ENCODE measurements at regions not wholly inside any gene's neighbourhood (a gene's known extent, or its start where the extent isn't known, plus 50 kb on each side); places are given as distances from the start of the nearest gene placed in this dataset.
A peak's percentile ranks its signal among the peaks of the same experiment; 100 is the strongest.

DNA sequence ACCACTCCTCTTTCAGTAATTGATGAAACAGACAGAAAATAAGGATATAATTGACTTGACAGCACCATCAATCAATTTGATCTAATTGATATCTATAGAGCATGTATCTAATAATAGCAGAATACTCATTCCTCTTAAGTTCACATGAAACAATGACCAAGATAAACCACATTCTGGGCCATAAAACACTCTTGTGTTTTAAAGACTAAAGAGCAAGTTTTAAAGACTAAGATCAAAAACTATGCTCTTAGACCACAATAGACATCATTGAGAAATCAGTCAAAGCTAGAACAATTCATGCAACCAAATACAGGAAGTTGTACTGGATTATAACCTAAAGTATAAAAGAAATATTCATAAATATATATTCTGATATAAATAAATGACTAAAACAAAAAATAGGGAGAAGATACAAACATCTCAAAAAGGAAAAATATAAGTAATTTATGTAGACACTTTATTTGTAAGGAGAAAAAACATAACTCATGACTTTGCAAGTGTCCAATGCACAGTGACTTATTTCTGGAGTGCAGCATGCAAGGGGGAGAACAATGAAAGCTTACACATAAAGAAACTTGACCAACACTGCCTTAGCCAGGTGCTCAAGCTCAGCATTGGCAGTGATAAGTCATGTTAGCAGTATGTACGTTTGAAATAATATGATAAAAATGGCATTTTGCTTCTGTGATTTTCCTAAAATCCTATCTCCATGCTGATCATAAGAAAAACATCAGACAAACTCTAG is 312.7 kb upstream of the IGFBP3 start:
- DNase-seq (ENCODE audit: low spot score), result no peak

DNA sequence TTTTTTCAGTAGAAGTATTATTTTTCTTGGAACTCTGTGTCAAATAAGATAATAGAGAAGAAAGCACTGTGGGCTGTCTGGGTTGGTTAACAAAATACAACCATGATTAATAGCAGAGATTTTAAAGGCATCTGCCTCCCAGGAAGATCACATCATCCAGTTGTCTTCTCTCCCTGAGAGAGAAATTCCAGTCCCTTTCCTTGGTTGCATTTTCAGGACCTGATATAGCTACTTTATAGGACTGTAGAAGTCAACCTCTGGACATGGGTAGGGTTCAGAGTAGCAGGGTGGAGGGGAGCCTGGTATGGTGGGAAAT is 309.9 kb upstream of the IGFBP3 start:
- DNase-seq (ENCODE audit: low spot score), result no peak

DNA sequence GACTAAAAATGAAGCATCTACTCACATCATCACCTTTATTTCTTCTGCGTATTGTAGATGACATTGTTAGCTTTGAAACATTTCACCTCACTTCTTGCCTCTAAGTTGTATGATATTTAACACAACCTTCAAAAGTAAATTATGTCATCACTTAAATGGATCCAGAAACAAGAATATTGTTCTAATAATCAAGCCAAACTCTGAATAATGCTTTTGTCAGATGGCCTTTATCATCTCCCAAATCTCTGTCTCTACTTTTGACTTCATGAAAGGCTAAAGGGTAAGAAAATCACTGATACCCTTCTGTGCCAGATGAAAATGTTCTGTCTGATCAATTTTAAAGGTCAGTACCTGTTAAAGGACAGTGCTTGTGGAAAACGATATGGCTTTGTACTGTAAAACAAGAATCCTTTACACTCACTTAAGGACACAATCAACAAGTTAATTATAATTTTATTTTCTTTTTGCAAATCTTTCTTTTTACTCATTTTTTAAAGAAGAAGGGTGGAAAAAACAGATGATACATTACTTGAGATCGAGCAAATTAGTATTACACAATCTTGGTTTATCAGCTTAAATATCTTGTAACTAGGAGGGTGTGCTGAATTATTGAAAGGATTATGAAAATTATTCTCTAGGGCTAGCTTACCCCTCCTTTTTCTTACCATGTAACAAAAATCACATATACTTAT is 309.4 kb upstream of the IGFBP3 start:
- DNase-seq (ENCODE audit: low spot score), result no peak

GRCh38 chr7:46229409-46229808 is 308.3 kb upstream of the IGFBP3 start:
- peak; percentile 83 for DNase-seq (ENCODE audit: low spot score)

- no peak for DNase-seq (ENCODE audit: low spot score)
These were observed 305.8 kb upstream of the IGFBP3 start for GRCh38 chr7:46226860-46227259.

DNA sequence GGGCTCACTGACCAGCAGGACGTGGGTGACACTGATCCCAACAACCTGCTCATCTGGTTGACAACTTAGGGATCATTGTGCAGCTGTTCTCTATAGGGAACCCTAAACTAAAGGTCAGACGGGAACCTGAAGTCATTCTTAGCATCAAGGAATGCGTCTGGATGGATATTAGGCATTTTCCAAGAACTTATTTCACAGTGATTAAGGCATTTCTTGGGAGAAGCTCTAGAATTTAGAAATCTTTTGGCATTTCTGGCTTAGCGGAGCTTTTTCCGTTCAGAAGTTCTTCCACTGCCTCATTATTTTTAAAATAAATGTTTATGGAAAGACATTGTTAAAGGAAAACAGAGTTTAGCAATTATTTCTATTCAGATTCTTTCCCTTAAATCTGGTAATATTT is 303.3 kb upstream of the IGFBP3 start:
- no peak for DNase-seq (ENCODE audit: low spot score)

DNA sequence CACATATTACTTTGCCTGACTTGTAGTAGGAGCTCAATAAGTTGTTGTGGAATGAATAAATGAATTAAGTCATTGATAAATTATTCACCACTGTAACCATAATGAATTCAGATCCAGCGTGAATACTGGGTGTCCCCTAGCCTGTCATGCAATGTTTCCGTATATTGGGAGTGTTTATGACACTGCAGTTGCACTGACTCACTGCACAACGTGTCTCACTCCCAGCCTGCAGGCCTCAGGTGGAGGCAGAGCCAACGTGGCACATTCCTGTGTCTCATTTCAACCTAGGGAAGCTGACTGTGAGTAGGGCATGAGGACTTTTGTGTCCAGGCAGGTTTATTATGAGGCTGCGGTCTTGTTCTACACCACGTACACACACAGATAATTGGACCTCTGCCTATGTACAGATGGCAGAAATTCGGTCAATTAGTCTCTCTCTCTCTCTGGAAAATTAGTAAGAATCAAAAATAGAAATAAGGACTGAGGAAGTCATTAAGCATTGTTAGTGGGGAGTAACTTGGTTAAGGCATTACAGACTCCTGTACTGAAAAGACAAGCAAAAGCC is 299.1 kb upstream of the IGFBP3 start:
- peak; percentile 77 for DNase-seq (ENCODE audit: low spot score)

DNA sequence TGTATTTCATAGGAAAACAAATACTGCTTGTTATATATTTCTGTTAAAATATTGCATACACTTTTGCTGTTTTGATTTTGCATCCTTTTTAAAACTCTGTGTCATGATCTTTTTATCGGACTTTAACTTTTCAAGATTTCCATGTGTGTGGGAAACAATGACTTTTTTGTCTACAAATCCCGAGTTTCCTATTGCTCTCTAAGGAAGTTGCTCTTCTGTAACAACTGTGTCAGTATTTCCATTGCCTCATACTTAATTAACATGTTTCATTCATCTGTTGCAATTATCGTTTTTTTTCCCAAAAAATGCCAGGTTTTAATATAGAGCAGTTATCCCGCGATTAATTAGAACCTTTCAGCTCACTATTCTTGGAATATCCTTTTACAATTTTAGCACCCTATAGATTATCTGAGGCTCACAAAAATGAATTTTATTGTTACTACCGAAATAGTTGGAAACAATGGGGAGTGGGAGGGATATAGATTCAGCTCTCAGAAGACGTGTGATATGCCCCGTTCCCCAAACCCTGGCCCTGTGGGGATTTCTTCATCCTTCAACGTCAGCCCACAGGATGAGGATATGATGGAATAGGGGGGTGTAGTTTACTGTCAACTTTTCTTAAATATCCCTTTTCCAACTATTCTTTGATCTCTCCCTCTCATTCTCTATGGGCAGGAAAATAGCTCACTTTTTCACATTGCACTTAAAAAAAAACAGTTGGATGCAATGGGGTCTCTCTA is 297.6 kb upstream of the IGFBP3 start:
- DNase-seq (ENCODE audit: low spot score), result no peak

- no peak for DNase-seq (ENCODE audit: low spot score)
These were observed 295.0 kb upstream of the IGFBP3 start for GRCh38 chr7:46215987-46216567.

DNA sequence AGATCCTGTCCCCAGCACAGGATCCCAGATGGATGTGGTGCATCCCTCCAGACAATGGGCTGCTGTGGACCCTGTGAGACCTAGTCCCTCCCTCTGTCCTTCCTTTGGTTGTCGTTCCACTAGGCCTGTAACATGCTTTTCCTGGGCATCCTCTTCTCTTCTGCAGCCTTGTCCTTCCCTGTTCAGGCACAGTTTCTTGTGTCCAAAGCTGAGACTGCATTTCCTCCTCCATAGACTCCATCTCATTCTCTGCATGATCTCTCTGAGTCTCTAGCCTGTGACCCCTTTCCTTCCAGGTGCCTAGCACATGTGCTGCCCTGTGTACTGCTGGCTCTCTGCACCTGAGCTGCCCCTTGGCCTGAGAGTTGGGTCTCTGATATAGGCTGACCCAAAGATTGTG is 293.5 kb upstream of the IGFBP3 start:
- DNase-seq (ENCODE audit: low spot score), result peak; percentile 0

DNA sequence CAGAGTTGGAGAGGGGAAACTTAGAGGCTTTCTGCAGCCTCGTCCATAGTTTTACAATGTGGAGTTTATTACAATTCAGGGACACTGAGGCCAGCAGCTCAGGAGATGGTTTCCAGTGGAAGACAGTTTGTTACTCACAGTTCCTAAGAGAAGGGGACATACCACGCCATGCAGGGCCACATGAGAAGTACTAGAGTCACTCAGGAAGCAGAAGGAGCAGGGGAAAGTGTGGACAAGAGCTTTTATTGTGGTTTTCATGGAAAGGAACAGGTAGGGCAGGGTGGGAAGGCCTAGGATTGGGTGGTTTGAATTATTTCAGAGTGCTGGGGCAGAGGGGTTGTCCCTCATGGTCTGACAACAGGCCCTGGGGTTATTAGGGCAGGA is 292.1 kb upstream of the IGFBP3 start:
- DNase-seq (ENCODE audit: low spot score), result no peak

DNA sequence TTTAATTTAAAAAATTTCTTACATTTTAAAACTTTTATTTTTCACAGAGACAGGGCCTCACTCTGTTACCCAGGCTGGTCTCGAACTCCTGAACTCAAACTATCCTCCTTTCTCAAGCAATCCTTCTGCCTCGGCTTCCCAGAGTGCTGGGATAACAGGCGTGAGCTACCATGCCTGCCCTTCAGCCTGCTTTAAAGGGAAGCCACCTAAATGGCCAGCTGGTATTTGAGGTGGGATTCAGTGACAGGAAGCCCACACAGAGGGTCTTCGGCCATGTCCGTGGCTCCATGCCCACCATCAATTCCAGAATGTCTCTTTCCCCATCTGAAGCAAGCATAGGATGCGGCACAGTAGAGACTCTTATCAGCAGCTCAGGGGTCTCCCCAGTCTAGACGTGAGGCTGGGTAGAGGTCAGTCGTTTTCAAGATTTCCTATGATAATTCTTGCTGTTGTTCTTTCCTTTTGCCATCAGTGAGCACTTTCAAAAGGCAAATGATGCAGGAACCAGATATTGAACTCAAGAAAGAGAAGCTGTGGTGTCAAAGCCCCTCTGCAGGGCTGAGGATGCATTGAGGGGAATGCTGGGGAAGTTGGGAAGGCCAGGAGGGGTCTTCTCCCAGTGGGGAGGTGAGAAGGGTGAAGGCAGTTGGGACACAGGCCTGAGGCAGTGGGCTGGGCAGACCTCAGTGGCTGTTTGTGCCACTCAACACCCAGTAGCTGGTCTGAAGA is 291.5 kb upstream of the IGFBP3 start:
- DNase-seq (ENCODE audit: low spot score), result no peak

DNA sequence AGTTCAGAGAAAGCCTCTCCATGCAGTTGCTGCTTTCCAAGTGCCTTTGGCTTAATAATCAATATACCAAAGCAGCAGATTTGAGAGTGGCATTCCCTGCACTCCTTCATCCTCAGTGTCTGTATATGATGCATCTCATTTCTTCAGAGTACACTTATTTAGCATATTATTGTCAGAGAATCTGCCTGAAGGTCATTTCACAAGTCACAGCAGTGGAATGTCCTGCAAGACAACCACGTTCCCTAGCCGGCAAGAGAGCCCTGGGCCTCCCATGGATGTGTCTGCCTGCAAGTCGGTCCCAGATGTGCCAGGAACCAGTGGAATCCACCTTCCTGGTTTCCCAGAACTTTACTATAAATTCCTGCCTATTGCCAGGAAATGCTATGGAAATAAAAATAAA is 289.4 kb upstream of the IGFBP3 start:
- DNase-seq (ENCODE audit: low spot score), result peak; percentile 72

DNA sequence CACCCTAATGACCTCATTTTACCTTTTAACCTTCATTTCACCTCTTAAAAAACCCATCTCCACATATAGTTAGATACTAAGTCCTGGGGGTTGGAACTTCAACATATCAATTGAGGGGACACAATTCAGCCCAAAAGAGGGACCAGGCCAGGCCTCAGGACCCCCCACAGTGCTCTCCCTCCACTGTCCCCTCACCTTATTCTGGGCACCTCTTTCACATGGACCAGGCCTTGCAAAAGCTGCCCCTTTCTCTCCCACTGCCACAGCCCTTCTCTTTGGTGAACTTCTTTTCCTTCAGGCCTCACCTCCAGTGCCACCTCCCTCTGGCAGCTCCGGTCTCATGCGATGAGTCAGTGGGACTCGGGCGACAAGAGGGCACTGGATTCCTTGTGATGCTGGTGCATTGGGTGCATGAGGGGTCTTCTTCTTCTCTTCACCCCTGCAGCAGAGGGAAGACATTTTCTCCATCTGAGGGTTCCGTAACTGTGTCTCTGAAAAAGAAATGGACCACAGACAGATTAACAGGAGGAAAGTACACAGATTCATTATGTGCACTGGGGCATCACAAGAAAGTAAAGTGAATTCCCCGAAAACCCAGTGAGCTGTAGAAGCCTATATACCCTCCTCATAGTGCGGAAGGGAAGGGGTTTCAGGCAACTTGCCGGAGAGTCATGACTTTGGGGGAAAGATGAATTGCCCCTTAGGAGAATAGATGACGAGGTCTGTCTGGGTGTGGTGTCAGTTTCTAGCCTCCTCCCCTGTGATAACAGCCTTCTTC is 288.7 kb upstream of the IGFBP3 start:
- DNase-seq (ENCODE audit: low spot score), result no peak

DNA sequence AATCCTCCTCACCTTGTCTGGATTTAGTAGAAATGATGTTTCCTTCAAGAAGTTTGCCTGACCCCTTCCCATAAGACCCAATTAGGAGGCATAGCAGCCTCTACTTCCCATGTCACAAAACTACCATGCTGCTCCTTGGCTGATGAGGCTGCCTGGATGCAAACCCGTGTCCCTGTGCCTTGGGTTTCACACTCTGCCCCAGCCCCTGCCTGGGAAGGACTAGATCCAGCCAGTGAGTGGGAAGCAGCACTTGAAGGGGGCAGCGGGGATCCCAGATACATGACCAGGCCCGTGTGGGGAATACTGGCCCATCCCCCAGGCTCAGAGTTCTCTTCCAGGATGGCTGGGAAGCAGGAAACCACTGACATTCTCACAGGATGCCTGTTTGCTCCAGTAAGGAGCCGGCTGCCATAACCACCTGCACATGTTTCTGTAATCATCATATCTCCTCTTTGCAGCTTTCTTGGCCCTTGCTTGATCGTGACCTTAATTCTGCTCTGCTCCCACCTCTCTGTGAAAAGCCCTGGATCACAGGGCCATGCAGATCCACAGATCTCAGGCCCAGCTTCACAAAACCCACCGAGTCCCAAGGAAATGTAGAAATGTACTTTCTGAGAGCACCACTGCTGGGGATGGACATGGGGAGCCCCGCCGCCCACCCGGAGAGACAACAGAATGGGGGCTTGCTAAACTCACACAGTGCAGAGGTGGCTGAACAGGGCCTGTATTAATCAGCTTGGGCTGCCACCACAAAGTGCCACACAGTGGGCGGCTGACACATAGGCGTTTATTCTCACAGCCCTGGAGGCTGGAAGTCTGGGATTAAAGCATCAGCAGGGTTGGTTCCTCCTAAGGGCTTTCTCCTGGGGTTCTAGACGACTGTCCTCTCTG is 287.8 kb upstream of the IGFBP3 start:
- DNase-seq (ENCODE audit: low spot score), result no peak

GRCh38 chr7:46207931-46208634 is 287.0 kb upstream of the IGFBP3 start:
- no peak for DNase-seq (ENCODE audit: low spot score)

GRCh38 chr7:46206476-46207060 is 285.5 kb upstream of the IGFBP3 start:
- no peak for DNase-seq (ENCODE audit: low spot score)

GRCh38 chr7:46205478-46205877 is 284.4 kb upstream of the IGFBP3 start:
- DNase-seq (ENCODE audit: low spot score), result no peak

DNA sequence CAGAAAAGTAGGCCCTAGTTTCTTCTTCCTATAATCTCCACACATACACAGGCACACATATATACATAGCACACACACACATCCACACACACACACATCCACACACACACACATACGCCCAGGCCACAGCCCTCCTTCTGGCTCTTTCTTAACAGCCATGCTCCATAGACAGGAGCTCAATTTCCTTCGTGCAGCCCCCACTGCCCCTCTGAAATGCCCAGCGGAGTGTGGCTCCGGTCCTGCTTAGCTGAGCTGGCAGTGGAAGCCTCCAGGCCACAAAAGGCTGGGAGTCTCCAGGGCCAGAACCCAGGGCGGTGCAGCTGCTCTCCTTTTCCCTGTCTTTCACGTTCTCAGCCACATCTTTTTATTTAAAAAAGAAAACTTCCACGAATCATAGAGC is 282.9 kb upstream of the IGFBP3 start:
- DNase-seq (ENCODE audit: low spot score), result no peak
